HFF-Myc (cell line): ENCODE measurements at regions not wholly inside any gene's neighbourhood (a gene's known extent, or its start where the extent isn't known, plus 50 kb on each side); places are given as distances from the start of the nearest gene placed in this dataset.

Experiments
- DNase-seq: peaks from one replicate; pipeline ENCODE4 v3.0.0-alpha.2; 2011; ENCODE audit warnings: low read depth; ENCODE audit errors: extremely low read depth
- H3K4me3 ChIP-seq: replicated peaks from 2 replicates; pipeline ENCODE4 v1.5.1; 2011; ENCODE audit warnings: low read depth, mild to moderate bottlenecking, control low read depth, low read length
- CTCF ChIP-seq: IDR thresholded peaks from 2 replicates; pipeline ENCODE4 v1.5.1; 2012; ENCODE audit warnings: mild to moderate bottlenecking, low read depth, low read length, control low read depth; ENCODE audit errors: missing control alignments

GRCh38 chrX:131595120-131595519 is 51.2 kb downstream of the OR13H1 start:
- DNase-seq: no peak
- no peak for TF ChIP-seq CTCF

GRCh38 chrX:131607792-131608369 is 64.0 kb downstream of the OR13H1 start:
- no peak for DNase-seq
- TF ChIP-seq CTCF: no peak

More at GRCh38 chrX:131595120-131595519, 51.2 kb downstream of the OR13H1 start:
- no peak overlapping the region for H3K4me3 ChIP-seq

GRCh38 chrX:131609480-131609879 is 65.6 kb downstream of the OR13H1 start:
- no peak for DNase-seq

More at GRCh38 chrX:131607792-131608369, 64.0 kb downstream of the OR13H1 start:
- no peak overlapping the region for H3K4me3 ChIP-seq

GRCh38 chrX:131613260-131613659 is 69.4 kb downstream of the OR13H1 start:
- TF ChIP-seq CTCF: no peak
- no peak overlapping the region for H3K4me3 ChIP-seq
- no peak for DNase-seq

More at GRCh38 chrX:131609480-131609879, 65.6 kb downstream of the OR13H1 start:
- no peak for TF ChIP-seq CTCF
- no peak overlapping the region for H3K4me3 ChIP-seq

- TF ChIP-seq CTCF: no peak
- no peak for DNase-seq
- no peak overlapping the region for H3K4me3 ChIP-seq
Observed at GRCh38 chrX:131614241-131614640, 70.4 kb downstream of the OR13H1 start.

GRCh38 chrX:131617182-131617581 is 73.3 kb downstream of the OR13H1 start:
- DNase-seq: no peak
- no peak overlapping the region for H3K4me3 ChIP-seq
- TF ChIP-seq CTCF: no peak

GRCh38 chrX:131621650-131622049 is 77.8 kb downstream of the OR13H1 start:
- no peak for DNase-seq
- no peak for TF ChIP-seq CTCF
- H3K4me3 ChIP-seq: no peak overlapping the region
